ENCODE measurements at regions not wholly inside any gene's neighbourhood (a gene's known extent, or its start where the extent isn't known, plus 50 kb on each side); places are given as distances from the start of the nearest gene placed in this dataset.

DNA sequence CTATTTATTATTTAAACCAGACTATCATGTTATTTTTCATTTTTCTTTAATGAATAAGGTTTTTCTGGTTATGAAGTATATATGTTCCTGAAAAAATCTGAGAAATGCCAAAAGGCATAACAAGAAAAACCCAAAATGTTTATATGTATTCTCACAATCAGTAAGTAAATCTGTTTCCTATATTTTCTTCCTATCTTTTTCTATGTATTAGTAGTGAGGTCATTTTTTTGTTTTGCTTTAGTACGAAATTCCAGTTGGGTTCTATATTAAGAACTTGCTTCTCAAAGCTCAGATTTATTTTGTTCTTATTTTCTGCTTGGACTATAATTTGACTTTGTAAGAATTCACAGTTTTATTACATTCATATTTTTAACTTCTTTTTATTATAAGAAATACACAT lies 287.5 kb upstream of the NFE2L3 start:
- TF ChIP-seq, protein P1, sequence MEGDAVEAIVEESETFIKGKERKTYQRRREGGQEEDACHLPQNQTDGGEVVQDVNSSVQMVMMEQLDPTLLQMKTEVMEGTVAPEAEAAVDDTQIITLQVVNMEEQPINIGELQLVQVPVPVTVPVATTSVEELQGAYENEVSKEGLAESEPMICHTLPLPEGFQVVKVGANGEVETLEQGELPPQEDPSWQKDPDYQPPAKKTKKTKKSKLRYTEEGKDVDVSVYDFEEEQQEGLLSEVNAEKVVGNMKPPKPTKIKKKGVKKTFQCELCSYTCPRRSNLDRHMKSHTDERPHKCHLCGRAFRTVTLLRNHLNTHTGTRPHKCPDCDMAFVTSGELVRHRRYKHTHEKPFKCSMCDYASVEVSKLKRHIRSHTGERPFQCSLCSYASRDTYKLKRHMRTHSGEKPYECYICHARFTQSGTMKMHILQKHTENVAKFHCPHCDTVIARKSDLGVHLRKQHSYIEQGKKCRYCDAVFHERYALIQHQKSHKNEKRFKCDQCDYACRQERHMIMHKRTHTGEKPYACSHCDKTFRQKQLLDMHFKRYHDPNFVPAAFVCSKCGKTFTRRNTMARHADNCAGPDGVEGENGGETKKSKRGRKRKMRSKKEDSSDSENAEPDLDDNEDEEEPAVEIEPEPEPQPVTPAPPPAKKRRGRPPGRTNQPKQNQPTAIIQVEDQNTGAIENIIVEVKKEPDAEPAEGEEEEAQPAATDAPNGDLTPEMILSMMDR (IDR thresholded peaks at IDR 0.05), result no peak
- TF ChIP-seq EZH2 (IDR thresholded peaks at IDR 0.05; ENCODE audit: borderline replicate concordance, insufficient read depth, low read depth, low read length, poor library complexity, severe bottlenecking), result no peak
